ENCODE measurements at regions not wholly inside any gene's neighbourhood (a gene's known extent, or its start where the extent isn't known, plus 50 kb on each side); places are given as distances from the start of the nearest gene placed in this dataset.
A peak's percentile ranks its signal among the peaks of the same experiment; 100 is the strongest.

DNA sequence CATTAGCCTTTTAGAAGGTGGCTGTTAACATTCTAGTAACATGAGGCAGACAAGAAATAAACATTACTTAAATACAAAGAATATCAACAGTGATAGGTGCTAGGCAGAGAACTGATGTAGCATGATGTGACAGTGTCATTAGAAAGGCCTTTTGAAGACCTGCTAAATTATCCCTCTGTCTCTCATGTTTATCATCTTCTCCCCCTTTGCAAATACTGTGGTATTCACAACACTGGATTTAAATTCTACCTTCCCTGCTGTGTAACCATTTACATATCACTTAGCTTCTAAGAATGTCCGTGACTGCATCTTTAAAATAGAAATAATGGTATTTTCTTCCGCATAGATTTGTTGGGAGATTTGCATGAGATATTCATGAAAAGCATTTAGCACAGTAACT lies 74.4 kb upstream of the CLEC14A start:
- no peaks in the 10 kb centered on the region for H3K9me3 ChIP-seq (ENCODE audit: control insufficient read depth in 2 of 3, insufficient read depth in 1 of 3, low read length in 3 of 3)
- H3K9ac ChIP-seq (ENCODE audit: low read length in 3 of 3) = no peak overlapping the region
- DNase-seq = no peak
- no peaks in the 10 kb centered on the region for H3K4me1 ChIP-seq (ENCODE audit: control insufficient read depth in 2 of 3, insufficient read depth in 2 of 3, low read depth in 1 of 3, low read length in 3 of 3)
- H3K36me3 ChIP-seq (ENCODE audit: control insufficient read depth in 2 of 3, insufficient read depth in 3 of 3, low read length in 3 of 3) = no peaks in the 10 kb centered on the region
- TF ChIP-seq, protein P1, sequence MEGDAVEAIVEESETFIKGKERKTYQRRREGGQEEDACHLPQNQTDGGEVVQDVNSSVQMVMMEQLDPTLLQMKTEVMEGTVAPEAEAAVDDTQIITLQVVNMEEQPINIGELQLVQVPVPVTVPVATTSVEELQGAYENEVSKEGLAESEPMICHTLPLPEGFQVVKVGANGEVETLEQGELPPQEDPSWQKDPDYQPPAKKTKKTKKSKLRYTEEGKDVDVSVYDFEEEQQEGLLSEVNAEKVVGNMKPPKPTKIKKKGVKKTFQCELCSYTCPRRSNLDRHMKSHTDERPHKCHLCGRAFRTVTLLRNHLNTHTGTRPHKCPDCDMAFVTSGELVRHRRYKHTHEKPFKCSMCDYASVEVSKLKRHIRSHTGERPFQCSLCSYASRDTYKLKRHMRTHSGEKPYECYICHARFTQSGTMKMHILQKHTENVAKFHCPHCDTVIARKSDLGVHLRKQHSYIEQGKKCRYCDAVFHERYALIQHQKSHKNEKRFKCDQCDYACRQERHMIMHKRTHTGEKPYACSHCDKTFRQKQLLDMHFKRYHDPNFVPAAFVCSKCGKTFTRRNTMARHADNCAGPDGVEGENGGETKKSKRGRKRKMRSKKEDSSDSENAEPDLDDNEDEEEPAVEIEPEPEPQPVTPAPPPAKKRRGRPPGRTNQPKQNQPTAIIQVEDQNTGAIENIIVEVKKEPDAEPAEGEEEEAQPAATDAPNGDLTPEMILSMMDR (IDR thresholded peaks at IDR 0.05; ENCODE audit: borderline replicate concordance, extremely low read depth, insufficient read depth) = no peak
- no peak for FAIRE-seq
- H3K4me3 ChIP-seq (ENCODE audit: low read length in 3 of 3) = no peak overlapping the region
- H3K27ac ChIP-seq (ENCODE audit: low read depth in 2 of 2, low read length in 2 of 2) = no peak overlapping the region
- H3K27me3 ChIP-seq (ENCODE audit: control insufficient read depth, insufficient read depth, low read length) = no peaks in the 10 kb centered on the region
- intact Hi-C loops (cut with DNase I) = no loop called here

DNA sequence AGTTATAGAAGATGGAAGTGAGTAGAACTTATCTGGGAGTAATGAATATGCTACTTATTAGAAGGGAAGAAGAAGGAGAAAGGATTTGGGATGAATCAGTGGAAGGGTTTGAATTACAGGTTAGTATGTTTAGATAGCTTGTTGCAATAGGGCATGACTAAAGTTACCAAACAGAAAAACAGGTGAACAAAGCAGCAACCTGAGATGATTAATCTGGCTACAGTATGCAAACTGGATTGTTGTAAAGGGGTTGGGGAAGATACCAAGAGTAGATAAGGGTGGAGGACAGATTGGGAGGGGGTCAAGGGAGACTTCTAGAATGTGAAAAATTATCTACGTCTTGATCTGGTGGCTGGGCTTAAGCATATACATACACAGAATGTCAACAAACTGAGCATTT lies 73.4 kb upstream of the CLEC14A start:
- Histone ChIP-seq H3K4me3 (ENCODE audit: low read length in 3 of 3) (no peak overlapping the region), H3K4me1 (ENCODE audit: control insufficient read depth in 2 of 3, insufficient read depth in 2 of 3, low read depth in 1 of 3, low read length in 3 of 3) (no peaks in the 10 kb centered on the region), H3K27me3 (ENCODE audit: control insufficient read depth, insufficient read depth, low read length) (no peaks in the 10 kb centered on the region), H3K27ac (ENCODE audit: low read depth in 2 of 2, low read length in 2 of 2) (no peak overlapping the region), H3K9me3 (ENCODE audit: control insufficient read depth in 2 of 3, insufficient read depth in 1 of 3, low read length in 3 of 3) (peaks cover 0 to 2% (median 0%) of the 10 kb centered on the region in 3 donors), H3K9ac (ENCODE audit: low read length in 3 of 3) (no peak overlapping the region), H3K36me3 (ENCODE audit: control insufficient read depth in 2 of 3, insufficient read depth in 3 of 3, low read length in 3 of 3) (no peaks in the 10 kb centered on the region)
- DNase-seq = no peak
- intact Hi-C loops (cut with DNase I) = no loop called here
- no peak for FAIRE-seq
- TF ChIP-seq, protein P1 (IDR thresholded peaks at IDR 0.05; ENCODE audit: borderline replicate concordance, extremely low read depth, insufficient read depth) = no peak

GRCh38 chr14:38316922-38317321 lies 61.0 kb upstream of the CLEC14A start:
- DNase-seq (no peak), FAIRE-seq (no peak)
- H3K27me3 ChIP-seq (ENCODE audit: control insufficient read depth, insufficient read depth, low read length) = no peaks in the 10 kb centered on the region
- no peaks in the 10 kb centered on the region for H3K4me1 ChIP-seq (ENCODE audit: control insufficient read depth in 2 of 3, insufficient read depth in 2 of 3, low read depth in 1 of 3, low read length in 3 of 3)
- H3K4me3 ChIP-seq (ENCODE audit: low read length in 3 of 3) = no peak overlapping the region
- no peak overlapping the region for H3K27ac ChIP-seq (ENCODE audit: low read depth in 2 of 2, low read length in 2 of 2)
- intact Hi-C loops (cut with DNase I) = no loop called here
- H3K9ac ChIP-seq (ENCODE audit: low read length in 3 of 3) = no peak overlapping the region
- H3K36me3 ChIP-seq (ENCODE audit: control insufficient read depth in 2 of 3, insufficient read depth in 3 of 3, low read length in 3 of 3) = no peaks in the 10 kb centered on the region
- TF ChIP-seq, protein P1 (IDR thresholded peaks at IDR 0.05; ENCODE audit: borderline replicate concordance, extremely low read depth, insufficient read depth) = no peak
- no peaks in the 10 kb centered on the region for H3K9me3 ChIP-seq (ENCODE audit: control insufficient read depth in 2 of 3, insufficient read depth in 1 of 3, low read length in 3 of 3)

DNA sequence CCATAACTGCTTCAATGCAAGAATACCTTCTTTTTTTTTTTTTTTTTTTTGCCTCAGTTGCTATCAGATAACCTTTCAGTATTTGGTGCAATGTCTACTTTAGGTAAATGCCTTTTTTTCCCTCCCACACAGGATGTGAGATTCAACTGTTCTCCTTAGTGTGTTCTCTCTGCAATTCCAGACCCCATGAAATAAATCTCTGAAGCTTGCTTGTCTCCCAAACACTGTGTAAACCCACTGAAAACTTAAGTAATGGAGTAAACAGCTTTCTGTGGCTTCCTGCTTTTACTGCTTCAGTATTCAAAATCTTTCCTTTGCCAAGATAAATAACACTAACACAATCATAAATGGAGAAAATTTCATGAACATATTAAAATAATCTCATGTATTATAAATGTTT lies 55.8 kb upstream of the CLEC14A start:
- TF ChIP-seq, protein P1 (IDR thresholded peaks at IDR 0.05; ENCODE audit: borderline replicate concordance, extremely low read depth, insufficient read depth) = no peak
- Histone ChIP-seq H3K27ac (ENCODE audit: low read depth in 2 of 2, low read length in 2 of 2) (no peak overlapping the region), H3K9ac (ENCODE audit: low read length in 3 of 3) (no peak overlapping the region), H3K9me3 (ENCODE audit: control insufficient read depth in 2 of 3, insufficient read depth in 1 of 3, low read length in 3 of 3) (no peaks in the 10 kb centered on the region), H3K27me3 (ENCODE audit: control insufficient read depth, insufficient read depth, low read length) (no peaks in the 10 kb centered on the region), H3K4me1 (ENCODE audit: control insufficient read depth in 2 of 3, insufficient read depth in 2 of 3, low read depth in 1 of 3, low read length in 3 of 3) (no peaks in the 10 kb centered on the region), H3K36me3 (ENCODE audit: control insufficient read depth in 2 of 3, insufficient read depth in 3 of 3, low read length in 3 of 3) (no peaks in the 10 kb centered on the region), H3K4me3 (ENCODE audit: low read length in 3 of 3) (no peak overlapping the region)
- DNase-seq (peak in 2 of 5 donors; percentile 61 to 72), FAIRE-seq (no peak)
- intact Hi-C loops (cut with DNase I) = no loop called here
